ENCODE measurements at regions not wholly inside any gene's neighbourhood (a gene's known extent, or its start where the extent isn't known, plus 50 kb on each side); places are given as distances from the start of the nearest gene placed in this dataset.

DNA sequence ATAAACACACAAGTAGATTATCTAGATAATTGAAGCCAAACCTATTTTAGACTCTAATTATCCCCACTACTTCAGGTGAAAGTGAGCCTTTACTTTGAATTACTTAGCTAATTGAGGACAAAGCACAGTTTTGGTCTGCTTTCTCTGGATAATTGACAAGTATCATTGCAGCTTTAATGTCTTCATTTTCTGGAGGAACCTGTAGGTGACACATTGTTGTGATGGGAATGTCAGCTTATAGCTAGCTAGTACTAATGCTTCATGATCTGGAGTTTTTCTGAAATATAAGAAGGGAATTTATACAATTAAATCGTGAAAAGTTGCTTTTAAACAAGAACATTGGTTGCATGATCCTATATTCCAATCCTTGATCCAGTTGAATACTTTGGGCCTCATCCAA, 319.3 kb upstream of the CITED2 start:
- Histone ChIP-seq H3K36me3 (ENCODE audit: low read depth) (no peaks in the 10 kb centered on the region), H3K4me1 (replicated peaks; ENCODE audit: insufficient read depth) (peaks cover 6% of the 10 kb centered on the region; the same call in 1 of the 2 replicates), H3K9me2 (ENCODE audit: insufficient read depth) (no peaks in the 10 kb centered on the region; the same call in 1 of the 2 replicates), H2AFZ (no peak overlapping the region), H3K4me2 (no peak overlapping the region), H3K4me3 (no peak overlapping the region), H3K79me2 (ENCODE audit: low read depth) (no peaks in the 10 kb centered on the region), H3K27me3 (ENCODE audit: insufficient read depth, low read depth) (no peaks in the 10 kb centered on the region), H3K27ac (no peak overlapping the region), H3F3A (ENCODE audit: insufficient read depth, low read depth) (no peaks in the 10 kb centered on the region), H4K20me1 (ENCODE audit: insufficient read depth) (no peaks in the 10 kb centered on the region), H3K9me3 (ENCODE audit: insufficient read depth, low read depth) (no peaks in the 10 kb centered on the region)
- ChIA-PET CTCF (no interaction called here), POLR2A (ENCODE audit: unreplicated experiment) (no interaction called here)
- no peak for TF ChIP-seq EZH2 (IDR thresholded peaks at IDR 0.05; ENCODE audit: low read depth)
- TF ChIP-seq, protein P1, sequence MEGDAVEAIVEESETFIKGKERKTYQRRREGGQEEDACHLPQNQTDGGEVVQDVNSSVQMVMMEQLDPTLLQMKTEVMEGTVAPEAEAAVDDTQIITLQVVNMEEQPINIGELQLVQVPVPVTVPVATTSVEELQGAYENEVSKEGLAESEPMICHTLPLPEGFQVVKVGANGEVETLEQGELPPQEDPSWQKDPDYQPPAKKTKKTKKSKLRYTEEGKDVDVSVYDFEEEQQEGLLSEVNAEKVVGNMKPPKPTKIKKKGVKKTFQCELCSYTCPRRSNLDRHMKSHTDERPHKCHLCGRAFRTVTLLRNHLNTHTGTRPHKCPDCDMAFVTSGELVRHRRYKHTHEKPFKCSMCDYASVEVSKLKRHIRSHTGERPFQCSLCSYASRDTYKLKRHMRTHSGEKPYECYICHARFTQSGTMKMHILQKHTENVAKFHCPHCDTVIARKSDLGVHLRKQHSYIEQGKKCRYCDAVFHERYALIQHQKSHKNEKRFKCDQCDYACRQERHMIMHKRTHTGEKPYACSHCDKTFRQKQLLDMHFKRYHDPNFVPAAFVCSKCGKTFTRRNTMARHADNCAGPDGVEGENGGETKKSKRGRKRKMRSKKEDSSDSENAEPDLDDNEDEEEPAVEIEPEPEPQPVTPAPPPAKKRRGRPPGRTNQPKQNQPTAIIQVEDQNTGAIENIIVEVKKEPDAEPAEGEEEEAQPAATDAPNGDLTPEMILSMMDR (conservative IDR thresholded peaks at IDR 0.05), result no peak
- no TSS peak for BruUV-seq (replicated peaks)
- intact Hi-C loops (cut with micrococcal nuclease; ENCODE audit: unreplicated experiment), result no loop called here
- DNase-seq, result no peak

DNA sequence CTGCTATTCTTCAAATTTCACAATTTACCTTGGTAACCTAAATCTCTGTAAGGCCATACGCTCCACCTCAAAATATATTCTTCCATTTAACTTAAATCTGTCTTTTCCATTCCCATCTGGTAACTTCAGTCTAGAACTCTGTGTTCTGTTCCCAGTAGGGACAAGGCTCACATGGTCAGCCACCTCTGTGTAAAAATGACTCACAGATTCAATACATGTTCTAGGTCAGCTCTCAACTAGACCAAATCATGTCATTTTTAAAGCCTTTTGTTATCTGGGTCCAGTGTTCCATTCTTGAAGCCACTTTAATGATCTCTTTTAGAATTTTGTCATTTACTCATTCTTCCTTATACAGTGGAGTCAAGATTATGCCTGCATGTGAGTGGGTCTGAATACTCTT, 315.6 kb upstream of the CITED2 start:
- no peak overlapping the region for H3K27ac ChIP-seq
- H3K36me3 ChIP-seq (ENCODE audit: low read depth), result no peaks in the 10 kb centered on the region
- no peaks in the 10 kb centered on the region for H3K9me2 ChIP-seq (ENCODE audit: insufficient read depth)
- H3F3A ChIP-seq (ENCODE audit: insufficient read depth, low read depth), result no peaks in the 10 kb centered on the region
- ChIA-PET POLR2A (ENCODE audit: unreplicated experiment) (no interaction called here), CTCF (no interaction called here)
- intact Hi-C loops (cut with micrococcal nuclease; ENCODE audit: unreplicated experiment), result no loop called here
- no peak for DNase-seq
- H2AFZ ChIP-seq, result no peak overlapping the region
- no peaks in the 10 kb centered on the region for H4K20me1 ChIP-seq (ENCODE audit: insufficient read depth)
- H3K4me1 ChIP-seq (replicated peaks; ENCODE audit: insufficient read depth), result peaks cover 8% of the 10 kb centered on the region
- no peak for TF ChIP-seq EZH2 (IDR thresholded peaks at IDR 0.05; ENCODE audit: low read depth)
- TF ChIP-seq, protein P1 (conservative IDR thresholded peaks at IDR 0.05), result no peak
- no TSS peak for BruUV-seq (replicated peaks)
- H3K4me3 ChIP-seq, result no peak overlapping the region
- H3K79me2 ChIP-seq (ENCODE audit: low read depth), result no peaks in the 10 kb centered on the region
- no peak overlapping the region for H3K4me2 ChIP-seq
- no peaks in the 10 kb centered on the region for H3K27me3 ChIP-seq (ENCODE audit: insufficient read depth, low read depth)
- no peaks in the 10 kb centered on the region for H3K9me3 ChIP-seq (ENCODE audit: insufficient read depth, low read depth)

DNA sequence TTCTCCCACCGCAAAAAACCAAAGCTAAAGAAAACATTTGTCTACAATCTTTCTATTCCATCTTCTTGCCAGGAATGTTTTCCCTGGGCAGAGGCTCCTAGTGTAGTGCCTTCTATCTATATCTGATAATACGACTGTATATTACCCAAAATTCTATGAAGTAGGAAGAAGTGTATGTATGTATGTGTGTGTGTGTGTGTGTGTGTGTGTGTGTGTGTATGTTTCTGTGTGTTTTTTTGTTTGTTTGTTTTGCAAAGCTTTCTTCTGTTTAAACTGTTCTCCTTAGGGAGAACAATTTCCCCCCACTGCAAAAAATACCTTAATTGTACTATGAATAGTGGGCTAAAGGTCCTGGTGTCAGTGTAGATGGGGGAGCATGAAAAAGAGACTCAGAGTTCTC, 312.6 kb upstream of the CITED2 start:
- CTCF ChIA-PET, result no interaction called here

More for the DNA sequence above, 312.6 kb upstream of the CITED2 start:
- Histone ChIP-seq H3K9me2 (ENCODE audit: insufficient read depth) (no peaks in the 10 kb centered on the region), H3K9me3 (ENCODE audit: insufficient read depth, low read depth) (no peaks in the 10 kb centered on the region), H3K79me2 (ENCODE audit: low read depth) (no peaks in the 10 kb centered on the region), H3K27ac (no peak overlapping the region), H3K36me3 (ENCODE audit: low read depth) (no peaks in the 10 kb centered on the region), H2AFZ (no peak overlapping the region), H3K4me1 (replicated peaks; ENCODE audit: insufficient read depth) (peaks cover 8% of the 10 kb centered on the region), H3K27me3 (ENCODE audit: insufficient read depth, low read depth) (no peaks in the 10 kb centered on the region), H3K4me3 (no peak overlapping the region), H3F3A (ENCODE audit: insufficient read depth, low read depth) (no peaks in the 10 kb centered on the region), H3K4me2 (no peak overlapping the region), H4K20me1 (ENCODE audit: insufficient read depth) (no peaks in the 10 kb centered on the region)
- POLR2A ChIA-PET (ENCODE audit: unreplicated experiment), result no interaction called here
- no peak for DNase-seq
- intact Hi-C loops (cut with micrococcal nuclease; ENCODE audit: unreplicated experiment), result no loop called here
- TF ChIP-seq, protein P1 (conservative IDR thresholded peaks at IDR 0.05), result no peak
- no peak for TF ChIP-seq EZH2 (IDR thresholded peaks at IDR 0.05; ENCODE audit: low read depth)
- no TSS peak for BruUV-seq (replicated peaks)

Data from PC-9 (cell line).